HUES48 (cell line): ENCODE measurements at regions not wholly inside any gene's neighbourhood (a gene's known extent, or its start where the extent isn't known, plus 50 kb on each side); places are given as distances from the start of the nearest gene placed in this dataset.
"Not testable (repeated sequence)": the region's sequence is repeated elsewhere in the genome, so short reads cannot be mapped to it uniquely, and the experiment has no call there.

ENCODE experiments used
- H3K27ac ChIP-seq: one replicate; pipeline ENCODE4 v1.7.0; 2013; ENCODE audit warnings: low read depth, low read length, inconsistent platforms
- H3K27me3 ChIP-seq: 2 replicates; pipeline ENCODE4 v1.6.1; 2013; ENCODE audit warnings: mild to moderate bottlenecking, low read length; ENCODE audit not compliant: control insufficient read depth, insufficient read depth
- H3K36me3 ChIP-seq: 2 replicates; pipeline ENCODE4 v1.6.1; 2013; ENCODE audit warnings: low read length; ENCODE audit not compliant: control insufficient read depth, insufficient read depth
- H3K4me1 ChIP-seq: 2 replicates; pipeline ENCODE4 v1.6.1; 2013; ENCODE audit warnings: mild to moderate bottlenecking, low read length; ENCODE audit not compliant: control insufficient read depth, insufficient read depth
- H3K4me3 ChIP-seq: 2 replicates; pipeline ENCODE4 v1.5.1; 2013; ENCODE audit warnings: mild to moderate bottlenecking, low read depth, low read length
- H3K9ac ChIP-seq: 2 replicates; pipeline ENCODE4 v1.6.1; 2013; ENCODE audit warnings: mild to moderate bottlenecking, low read depth, low read length, moderate library complexity
- H3K9me3 ChIP-seq: 2 replicates; pipeline ENCODE4 v1.6.1; 2013; ENCODE audit warnings: low read length; ENCODE audit not compliant: control insufficient read depth, insufficient read depth

GRCh38 chr9:82474235-82474634 is 485.7 kb downstream of the SPATA31D1 start:
- no peaks in the 10 kb centered on the region for H3K9me3 ChIP-seq
- no peaks in the 10 kb centered on the region for H3K36me3 ChIP-seq
- H3K4me3 ChIP-seq: no peak overlapping the region

GRCh38 chr9:82475584-82476301 is 487.2 kb downstream of the SPATA31D1 start:
- H3K27me3 ChIP-seq: no peaks in the 10 kb centered on the region
- no peak overlapping the region for H3K4me3 ChIP-seq
- no peak overlapping the region for H3K9ac ChIP-seq
- H3K4me1 ChIP-seq: no peaks in the 10 kb centered on the region
- no peak overlapping the region for H3K27ac ChIP-seq
- no peaks in the 10 kb centered on the region for H3K9me3 ChIP-seq
- no peaks in the 10 kb centered on the region for H3K36me3 ChIP-seq

More at GRCh38 chr9:82474235-82474634, 485.7 kb downstream of the SPATA31D1 start:
- no peaks in the 10 kb centered on the region for H3K4me1 ChIP-seq
- H3K9ac ChIP-seq: no peak overlapping the region
- no peak overlapping the region for H3K27ac ChIP-seq
- no peaks in the 10 kb centered on the region for H3K27me3 ChIP-seq

GRCh38 chr9:82480921-82481320 is 492.3 kb downstream of the SPATA31D1 start:
- H3K9ac ChIP-seq: no peak overlapping the region
- no peaks in the 10 kb centered on the region for H3K36me3 ChIP-seq
- no peak overlapping the region for H3K27ac ChIP-seq
- H3K4me3 ChIP-seq: no peak overlapping the region
- no peaks in the 10 kb centered on the region for H3K9me3 ChIP-seq
- no peaks in the 10 kb centered on the region for H3K27me3 ChIP-seq
- H3K4me1 ChIP-seq: no peaks in the 10 kb centered on the region

GRCh38 chr9:82487935-82488312 is 499.4 kb downstream of the SPATA31D1 start:
- Histone ChIP-seq H3K4me1 (peaks cover 6% of the 10 kb centered on the region; the same call in 1 of the 2 replicates), H3K27ac (no peak overlapping the region), H3K36me3 (no peaks in the 10 kb centered on the region), H3K9ac (no peak overlapping the region), H3K9me3 (no peaks in the 10 kb centered on the region), H3K27me3 (no peaks in the 10 kb centered on the region), H3K4me3 (no peak overlapping the region)

- Histone ChIP-seq H3K36me3 (no peaks in the 10 kb centered on the region), H3K4me1 (peaks cover 6% of the 10 kb centered on the region; the same call in 1 of the 2 replicates), H3K4me3 (no peak overlapping the region), H3K27ac (no peak overlapping the region), H3K9me3 (no peaks in the 10 kb centered on the region), H3K9ac (no peak overlapping the region), H3K27me3 (no peaks in the 10 kb centered on the region)
Measured at GRCh38 chr9:82488313-82489200, 500.0 kb downstream of the SPATA31D1 start.

- no peak overlapping the region for H3K9ac ChIP-seq
- no peaks in the 10 kb centered on the region for H3K36me3 ChIP-seq
- H3K27ac ChIP-seq: no peak overlapping the region
- peaks cover 6% of the 10 kb centered on the region; the same call in 1 of the 2 replicates for H3K4me1 ChIP-seq
- H3K4me3 ChIP-seq: no peak overlapping the region
- H3K27me3 ChIP-seq: no peaks in the 10 kb centered on the region
- H3K9me3 ChIP-seq: no peaks in the 10 kb centered on the region
Measured at GRCh38 chr9:82489201-82489821, 500.7 kb downstream of the SPATA31D1 start.

- H3K9me3 ChIP-seq: no peaks in the 10 kb centered on the region
- no peaks in the 10 kb centered on the region for H3K27me3 ChIP-seq
- H3K36me3 ChIP-seq: no peaks in the 10 kb centered on the region
- H3K4me1 ChIP-seq: peaks cover 6% of the 10 kb centered on the region; the same call in 1 of the 2 replicates
- H3K9ac ChIP-seq: no peak overlapping the region
- no peak overlapping the region for H3K4me3 ChIP-seq
- no peak overlapping the region for H3K27ac ChIP-seq
Measured at GRCh38 chr9:82490019-82490499, 501.5 kb downstream of the SPATA31D1 start.

- H3K4me3 ChIP-seq, H3K27me3 ChIP-seq, H3K27ac ChIP-seq, H3K36me3 ChIP-seq, H3K4me1 ChIP-seq, H3K9me3 ChIP-seq, H3K9ac ChIP-seq: not testable (repeated sequence)
Measured at GRCh38 chr9:82490821-82491220, 502.2 kb downstream of the SPATA31D1 start.

GRCh38 chr9:82491604-82492003 is 503.0 kb downstream of the SPATA31D1 start:
- no peaks in the 10 kb centered on the region for H3K36me3 ChIP-seq
- H3K9ac ChIP-seq: no peak overlapping the region
- H3K9me3 ChIP-seq: no peaks in the 10 kb centered on the region
- no peak overlapping the region for H3K4me3 ChIP-seq
- no peak overlapping the region for H3K27ac ChIP-seq
- no peaks in the 10 kb centered on the region for H3K27me3 ChIP-seq
- peaks cover 6% of the 10 kb centered on the region; the same call in 1 of the 2 replicates for H3K4me1 ChIP-seq

- H3K9me3 ChIP-seq: no peaks in the 10 kb centered on the region
- H3K9ac ChIP-seq: no peak overlapping the region
- no peak overlapping the region for H3K27ac ChIP-seq
- no peaks in the 10 kb centered on the region for H3K27me3 ChIP-seq
- no peaks in the 10 kb centered on the region for H3K36me3 ChIP-seq
- H3K4me3 ChIP-seq: no peak overlapping the region
- H3K4me1 ChIP-seq: peaks cover 6% of the 10 kb centered on the region; the same call in 1 of the 2 replicates
Measured at GRCh38 chr9:82492274-82492673, 503.7 kb downstream of the SPATA31D1 start.
